ENCODE measurements at regions not wholly inside any gene's neighbourhood (a gene's known extent, or its start where the extent isn't known, plus 50 kb on each side); places are given as distances from the start of the nearest gene placed in this dataset.
A peak's percentile ranks its signal among the peaks of the same experiment; 100 is the strongest.

DNA sequence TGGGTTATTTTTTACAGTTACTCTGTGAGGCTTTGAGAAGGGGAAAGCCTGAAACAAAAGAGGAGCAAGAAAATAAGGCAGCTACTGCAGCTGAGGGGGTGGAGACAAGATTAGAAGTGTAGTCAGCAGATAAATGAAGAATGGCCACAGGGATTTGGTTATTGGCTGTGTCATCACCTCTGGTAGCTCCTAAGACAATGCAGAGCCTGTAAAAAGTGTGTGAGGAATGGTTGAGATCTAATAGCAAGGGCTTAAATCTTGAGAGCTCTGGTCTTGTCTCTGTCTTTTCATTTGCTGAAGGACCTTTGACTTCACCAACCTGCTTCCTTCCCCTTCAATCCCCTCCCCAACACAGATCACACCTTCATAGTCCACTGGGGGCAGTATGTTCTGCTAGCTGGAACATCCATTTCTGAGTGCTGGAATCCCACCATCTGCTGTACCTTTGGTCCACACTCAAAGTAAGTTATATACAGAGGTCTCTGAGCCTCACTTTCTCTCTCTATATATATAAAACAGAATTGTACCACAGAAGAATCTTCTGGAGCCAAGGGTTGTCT, 213.7 kb upstream of the ZIC3 start:
- TF ChIP-seq CTCF (IDR thresholded peaks at IDR 0.05) (peak; percentile 31; the same call in 1 of the 2 replicates), NRF1 (IDR thresholded peaks at IDR 0.05; ENCODE audit: low read depth, low read length) (no peak), EP300 (IDR thresholded peaks at IDR 0.05; ENCODE audit: borderline replicate concordance in 1 of 2, low read depth in 1 of 2, low read length in 1 of 2) (no peak), NFIC (IDR thresholded peaks at IDR 0.05; ENCODE audit: borderline replicate concordance) (no peak), YY1 (IDR thresholded peaks at IDR 0.05; ENCODE audit: low read depth) (no peak), SIN3A (IDR thresholded peaks at IDR 0.05; ENCODE audit: borderline replicate concordance, low read depth, low read length) (no peak), JUND (IDR thresholded peaks at IDR 0.05) (no peak), RAD21 (IDR thresholded peaks at IDR 0.05; ENCODE audit: low read length) (no peak), GABPA (IDR thresholded peaks at IDR 0.05; ENCODE audit: low read depth) (no peak)

Data from SK-N-SH (cell line).